HL-60 (cell line): ENCODE measurements at regions not wholly inside any gene's neighbourhood (a gene's known extent, or its start where the extent isn't known, plus 50 kb on each side); places are given as distances from the start of the nearest gene placed in this dataset.

Source experiments
- DNase-seq, 2 experiments: peaks; one replicate each; pipeline ENCODE4 v3.0.0-alpha.2; 2010 to 2020; ENCODE audit warnings: low read depth in 1 of 2, low spot score in 1 of 2
- H3K27ac ChIP-seq: fragments of 250-450 bp; sonication (Bioruptor Pico); replicated peaks from 2 replicates; pipeline ENCODE4 v1.5.1; 2020; ENCODE audit warnings: mild to moderate bottlenecking, moderate library complexity
- H3K27me3 ChIP-seq: fragments of 250-450 bp; sonication (Bioruptor Pico); 2 replicates; pipeline ENCODE4 v1.5.1; 2021; ENCODE audit warnings: mild to moderate bottlenecking, moderate library complexity; ENCODE audit not compliant: insufficient read depth, poor library complexity, severe bottlenecking
- H3K4me3 ChIP-seq: replicated peaks from 2 replicates; pipeline ENCODE4 v1.5.1; 2011; ENCODE audit warnings: mild to moderate bottlenecking, control low read depth, low read length; ENCODE audit not compliant: insufficient read depth
- GABPA ChIP-seq: IDR thresholded peaks from 2 replicates; pipeline ENCODE4 v1.6.1; 2012; ENCODE audit warnings: low read depth
- POLR2AphosphoS5 ChIP-seq: IDR thresholded peaks from 2 replicates; pipeline ENCODE4 v1.6.1; 2012; ENCODE audit warnings: low read depth
- REST ChIP-seq: IDR thresholded peaks from 2 replicates; pipeline ENCODE4 v1.6.1; 2012; ENCODE audit warnings: low read depth; ENCODE audit not compliant: insufficient replicate concordance
- SPI1 ChIP-seq: IDR thresholded peaks from 2 replicates; pipeline ENCODE4 v1.6.1; 2012; ENCODE audit warnings: low read depth, mild to moderate bottlenecking, borderline replicate concordance
- TF ChIP-seq, protein P1 (sequence below): IDR thresholded peaks from one replicate; pipeline ENCODE4 v1.5.1; 2011; ENCODE audit warnings: low read length, control low read depth, inconsistent platforms; ENCODE audit not compliant: insufficient read depth

DNA sequence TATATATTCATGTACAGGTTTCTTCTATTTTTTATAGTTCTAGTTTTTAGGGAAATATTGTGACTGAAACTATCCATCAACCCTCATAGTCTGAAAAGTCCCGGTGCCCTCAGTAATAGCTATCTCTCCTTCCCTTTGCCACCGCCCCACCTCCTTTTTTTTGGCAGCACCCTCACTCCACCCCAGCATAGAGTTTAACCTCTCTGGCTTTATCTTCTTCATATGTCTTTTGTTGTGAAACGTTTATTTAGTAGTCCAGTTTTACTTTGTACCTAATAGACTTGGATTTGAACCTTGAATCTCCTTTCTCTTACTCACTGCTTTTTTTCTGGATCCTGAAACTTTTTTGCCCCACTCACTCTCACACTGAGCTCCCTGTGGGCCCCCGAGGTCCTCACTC is 109.5 kb downstream of the BBS10 start:
- no peak for TF ChIP-seq POLR2AphosphoS5
- no peak for TF ChIP-seq SPI1
- DNase-seq: no peak
- H3K4me3 ChIP-seq: no peak overlapping the region
- H3K27ac ChIP-seq: no peak overlapping the region
- H3K27me3 ChIP-seq: no peaks in the 10 kb centered on the region

- no peak for DNase-seq
- TF ChIP-seq GABPA (no peak), REST (no peak), SPI1 (no peak), POLR2AphosphoS5 (no peak)
- TF ChIP-seq, protein P1, sequence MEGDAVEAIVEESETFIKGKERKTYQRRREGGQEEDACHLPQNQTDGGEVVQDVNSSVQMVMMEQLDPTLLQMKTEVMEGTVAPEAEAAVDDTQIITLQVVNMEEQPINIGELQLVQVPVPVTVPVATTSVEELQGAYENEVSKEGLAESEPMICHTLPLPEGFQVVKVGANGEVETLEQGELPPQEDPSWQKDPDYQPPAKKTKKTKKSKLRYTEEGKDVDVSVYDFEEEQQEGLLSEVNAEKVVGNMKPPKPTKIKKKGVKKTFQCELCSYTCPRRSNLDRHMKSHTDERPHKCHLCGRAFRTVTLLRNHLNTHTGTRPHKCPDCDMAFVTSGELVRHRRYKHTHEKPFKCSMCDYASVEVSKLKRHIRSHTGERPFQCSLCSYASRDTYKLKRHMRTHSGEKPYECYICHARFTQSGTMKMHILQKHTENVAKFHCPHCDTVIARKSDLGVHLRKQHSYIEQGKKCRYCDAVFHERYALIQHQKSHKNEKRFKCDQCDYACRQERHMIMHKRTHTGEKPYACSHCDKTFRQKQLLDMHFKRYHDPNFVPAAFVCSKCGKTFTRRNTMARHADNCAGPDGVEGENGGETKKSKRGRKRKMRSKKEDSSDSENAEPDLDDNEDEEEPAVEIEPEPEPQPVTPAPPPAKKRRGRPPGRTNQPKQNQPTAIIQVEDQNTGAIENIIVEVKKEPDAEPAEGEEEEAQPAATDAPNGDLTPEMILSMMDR: no peak
- no peak overlapping the region for H3K27ac ChIP-seq
These were observed 111.0 kb downstream of the BBS10 start for GRCh38 chr12:76237086-76237701.

GRCh38 chr12:76236640-76237039 is 111.6 kb downstream of the BBS10 start:
- Histone ChIP-seq H3K27ac (no peak overlapping the region), H3K27me3 (no peaks in the 10 kb centered on the region), H3K4me3 (no peak overlapping the region)
- TF ChIP-seq POLR2AphosphoS5 (no peak), SPI1 (no peak), GABPA (no peak), REST (no peak)
- TF ChIP-seq, protein P1: no peak
- DNase-seq: no peak

More at GRCh38 chr12:76237086-76237701, 111.0 kb downstream of the BBS10 start:
- Histone ChIP-seq H3K4me3 (no peak overlapping the region), H3K27me3 (no peaks in the 10 kb centered on the region)

DNA sequence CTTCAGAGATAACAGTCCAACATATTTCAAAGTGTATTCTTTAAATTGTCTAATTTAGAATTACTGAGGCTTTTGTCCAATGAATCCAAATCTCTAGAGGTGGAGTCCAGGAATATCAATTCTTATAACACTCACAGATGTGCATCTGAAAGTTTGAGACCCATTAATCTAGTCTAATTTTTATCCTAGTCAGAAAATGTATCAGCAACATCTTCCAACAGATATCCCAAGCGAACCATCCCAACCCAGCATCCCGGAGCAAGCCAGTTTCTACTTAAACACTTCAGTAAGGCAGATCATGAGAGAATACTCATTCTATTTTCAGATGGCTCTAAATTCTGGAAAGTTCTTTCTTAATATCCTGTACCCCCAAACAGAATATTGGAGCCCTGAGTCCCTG is 113.5 kb downstream of the BBS10 start:
- no peak for TF ChIP-seq POLR2AphosphoS5
- TF ChIP-seq GABPA: no peak
- TF ChIP-seq, protein P1: no peak
- no peak for TF ChIP-seq SPI1
- no peak for TF ChIP-seq REST

More for the DNA sequence above, 113.5 kb downstream of the BBS10 start:
- DNase-seq: no peak
- H3K4me3 ChIP-seq: no peak overlapping the region
- no peak overlapping the region for H3K27ac ChIP-seq
- no peaks in the 10 kb centered on the region for H3K27me3 ChIP-seq
